HepG2 (cell line): ENCODE measurements at regions not wholly inside any gene's neighbourhood (a gene's known extent, or its start where the extent isn't known, plus 50 kb on each side); places are given as distances from the start of the nearest gene placed in this dataset.

Source experiments
- CTCF ChIP-seq: sonication (generic); formaldehyde crosslinking; IDR thresholded peaks from 2 replicates; pipeline ENCODE4 v1.5.0; 2020; ENCODE audit warnings: mild to moderate bottlenecking, missing genetic modification reagents, moderate library complexity
- EED ChIP-seq: sonication (generic); formaldehyde crosslinking; IDR thresholded peaks from 2 replicates; pipeline ENCODE4 v1.5.0; 2020; ENCODE audit warnings: mild to moderate bottlenecking, missing genetic modification reagents
- JUND ChIP-seq: sonication (generic); formaldehyde crosslinking; IDR thresholded peaks from 2 replicates; pipeline ENCODE4 v1.8.0; 2022; ENCODE audit warnings: mild to moderate bottlenecking, missing genetic modification reagents
- NCOA1 ChIP-seq: sonication (generic); formaldehyde crosslinking; IDR thresholded peaks from 2 replicates; pipeline ENCODE4 v1.9.0; 2021; ENCODE audit warnings: missing genetic modification reagents
- SIN3A ChIP-seq: IDR thresholded peaks from 2 replicates; pipeline ENCODE4 v1.6.1; 2011; ENCODE audit warnings: low read depth, mild to moderate bottlenecking, control low read depth, low read length, borderline replicate concordance
- U2AF2 ChIP-seq: fragments of 200-400 bp; formaldehyde crosslinking; IDR thresholded peaks from 2 replicates; pipeline ENCODE4 v1.6.1; 2017; ENCODE audit warnings: low read depth, mild to moderate bottlenecking, low read length
- USF2 ChIP-seq, 2 experiments: sonication (generic) in 1 of 2; formaldehyde crosslinking in 1 of 2; IDR thresholded peaks; 2 replicates each; pipeline versions ENCODE4 v1.5.1 to v1.6.1; 2011 to 2020; ENCODE audit warnings: borderline replicate concordance in 1 of 2, low read depth in 1 of 2, low read length in 1 of 2, mild to moderate bottlenecking in 1 of 2, missing genetic modification reagents in 1 of 2, moderate library complexity in 1 of 2
- XRCC5 ChIP-seq: fragments of 200-400 bp; formaldehyde crosslinking; optimal IDR thresholded peaks from 2 replicates; pipeline ENCODE3; 2017; ENCODE audit warnings: mild to moderate bottlenecking, low read length
- ZNF501 ChIP-seq: sonication (generic); formaldehyde crosslinking; IDR thresholded peaks from 2 replicates; pipeline ENCODE4 v1.5.1; 2020; ENCODE audit warnings: mild to moderate bottlenecking, moderate library complexity, missing genetic modification reagents

GRCh38 chr14:65817011-65817410 is 404.5 kb downstream of the FUT8 start:
- TF ChIP-seq USF2 (IDR thresholded peaks at IDR 0.05; ENCODE audit: low read depth, low read length) (no peak), USF2 (CRISPR knock-in tag; IDR thresholded peaks at IDR 0.05; ENCODE audit: borderline replicate concordance) (no peak), NCOA1 (CRISPR knock-in tag) (no peak), CTCF (CRISPR knock-in tag) (no peak), XRCC5 (no peak), EED (CRISPR knock-in tag) (no peak), SIN3A (no peak), U2AF2 (no peak), JUND (CRISPR knock-in tag) (no peak), ZNF501 (CRISPR knock-in tag) (no peak)
